Activated T-cell treated with anti-CD3 and anti-CD28 coated beads for 48 hours (primary cell): ENCODE measurements at regions not wholly inside any gene's neighbourhood (a gene's known extent, or its start where the extent isn't known, plus 50 kb on each side); places are given as distances from the start of the nearest gene placed in this dataset.
"Not testable (repeated sequence)": the region's sequence is repeated elsewhere in the genome, so short reads cannot be mapped to it uniquely, and the experiment has no call there.

Experiments
- DNase-seq: peaks from one replicate; pipeline ENCODE4 v3.0.0-alpha.2; 2020; ENCODE audit warnings: low read depth

- no peak for DNase-seq
Measured at GRCh38 chr18:68233018-68233417, 481.9 kb downstream of the TMX3 start.

- DNase-seq = no peak
Measured at GRCh38 chr18:68229351-68229750, 485.6 kb downstream of the TMX3 start.

- DNase-seq = no peak
Measured at GRCh38 chr18:68221111-68221724, 493.7 kb downstream of the TMX3 start.

GRCh38 chr18:68220458-68220857, 494.4 kb downstream of the TMX3 start:
- DNase-seq = no peak

- no peak for DNase-seq
Measured at GRCh38 chr18:68219872-68220271, 495.0 kb downstream of the TMX3 start.

- DNase-seq = no peak
Measured at GRCh38 chr18:68219274-68219673, 495.6 kb downstream of the TMX3 start.

GRCh38 chr18:68215931-68216330, 499.0 kb downstream of the TMX3 start:
- no peak for DNase-seq

GRCh38 chr18:68186039-68186438, 528.9 kb downstream of the TMX3 start:
- no peak for DNase-seq

GRCh38 chr18:68181956-68182355, 533.0 kb downstream of the TMX3 start:
- DNase-seq = no peak

- DNase-seq = no peak
Measured at GRCh38 chr18:68179811-68180210, 535.1 kb downstream of the TMX3 start.

GRCh38 chr18:68178921-68179320, 536.0 kb downstream of the TMX3 start:
- no peak for DNase-seq

GRCh38 chr18:68177807-68178702, 536.9 kb downstream of the TMX3 start:
- no peak for DNase-seq

GRCh38 chr18:68176901-68177300, 538.0 kb downstream of the TMX3 start:
- no peak for DNase-seq

GRCh38 chr18:68172842-68173549, 541.9 kb downstream of the TMX3 start:
- no peak for DNase-seq

- no peak for DNase-seq
Measured at GRCh38 chr18:68164909-68165308, 550.0 kb downstream of the TMX3 start.

GRCh38 chr18:68153821-68154220, 561.1 kb downstream of the TMX3 start:
- DNase-seq = not testable (repeated sequence)

GRCh38 chr18:68152770-68153169, 562.1 kb downstream of the TMX3 start:
- no peak for DNase-seq

- DNase-seq = no peak
Measured at GRCh38 chr18:68150961-68151360, 563.9 kb downstream of the TMX3 start.

- no peak for DNase-seq
Measured at GRCh38 chr18:68148863-68149262, 566.0 kb downstream of the TMX3 start.

- DNase-seq = no peak
Measured at GRCh38 chr18:68147728-68148127, 567.2 kb downstream of the TMX3 start.

- no peak for DNase-seq
Measured at GRCh38 chr18:68121826-68122225, 593.1 kb downstream of the TMX3 start.

GRCh38 chr18:68121308-68121707, 593.6 kb downstream of the TMX3 start:
- no peak for DNase-seq

GRCh38 chr18:68114989-68115388, 598.5 kb upstream of the DSEL start:
- DNase-seq = no peak
